GM12878 (cell line): ENCODE measurements at regions not wholly inside any gene's neighbourhood (a gene's known extent, or its start where the extent isn't known, plus 50 kb on each side); places are given as distances from the start of the nearest gene placed in this dataset.

Experiments
- ATAC-seq: fragments of 200-7000 bp; cut with Tn5 transposase; 3 replicates; pipeline ENCODE4 v1.9.1; 2020; ENCODE audit warnings: mild to moderate bottlenecking, moderate library complexity
- BruUV-seq: library from RNA; stranded (reverse); fragments of 400-500 nt; replicated peaks from 2 replicates; lab custom pipeline; 2021; lab: Mats Ljungman, UMichigan
- CTCF ChIA-PET: fragments of 300-600 bp; sonication (Branson Sonifier 250); formaldehyde crosslinking; extraction: SDS; loops from one replicate; lab custom pipeline; 2021; ENCODE audit warnings: inconsistent platforms; lab: Yijun Ruan, JAX
- POLR2A ChIA-PET: fragments of 350-600 bp; formaldehyde crosslinking; extraction: SDS; loops from one replicate; lab custom pipeline; 2021; ENCODE audit warnings: inconsistent platforms; lab: Charles Lee
- RAD21 ChIA-PET: fragments of 300-600 bp; sonication (Branson Sonifier 250); formaldehyde crosslinking; loops from one replicate; lab custom pipeline; 2023; ENCODE audit warnings: antibody characterized with exemption; ENCODE audit not compliant: unreplicated experiment; lab: Charles Lee
- SMC1A ChIA-PET: fragments of 300-600 bp; sonication (Branson Sonifier 250); formaldehyde crosslinking; loops from one replicate; lab custom pipeline; 2023; ENCODE audit not compliant: unreplicated experiment, uncharacterized antibody; lab: Charles Lee
- DNase-seq: peaks from one replicate; pipeline ENCODE4 v3.0.0-alpha.2; 2011; ENCODE audit warnings: low read depth, low spot score
- FAIRE-seq: peaks from 3 replicates; lab custom pipeline; 2011; peaks lifted over from hg19 to GRCh38; lab: Jason Lieb, UNC
- H2AFZ ChIP-seq: 2 replicates; pipeline ENCODE4 v1.6.0; 2011; ENCODE audit warnings: low read depth, low read length, control low read depth; ENCODE audit not compliant: control insufficient read depth
- H3K27ac ChIP-seq: 2 replicates; pipeline ENCODE4 v1.5.1; 2011; ENCODE audit warnings: control low read depth; ENCODE audit not compliant: control insufficient read depth, insufficient read depth
- H3K27me3 ChIP-seq, 2 experiments: replicated peaks in 1 of 2; 2 replicates each; pipeline versions ENCODE4 v1.6.0 to v1.6.1; 2011; ENCODE audit warnings: low read length in 1 of 2; ENCODE audit not compliant: control insufficient read depth in 2 of 2, insufficient read depth in 2 of 2
- H3K36me3 ChIP-seq, 2 experiments: 2 replicates each; pipeline ENCODE4 v1.5.1; 2011; ENCODE audit warnings: low read length in 1 of 2; ENCODE audit not compliant: control insufficient read depth in 2 of 2, insufficient read depth in 2 of 2
- H3K4me1 ChIP-seq: 2 replicates; pipeline ENCODE4 v1.6.1; 2011; ENCODE audit warnings: mild to moderate bottlenecking, low read length, moderate library complexity, mixed read lengths; ENCODE audit not compliant: control insufficient read depth, insufficient read depth
- H3K4me2 ChIP-seq: 2 replicates; pipeline ENCODE4 v1.6.0; 2011; ENCODE audit warnings: control low read depth; ENCODE audit not compliant: control insufficient read depth, insufficient read depth
- H3K4me3 ChIP-seq: fragments of 200-600 bp; sonication (generic); 2 replicates; pipeline ENCODE4 v1.5.1; 2016
- H3K79me2 ChIP-seq: 2 replicates; pipeline ENCODE4 v1.6.0; 2011; ENCODE audit warnings: low read length; ENCODE audit not compliant: control insufficient read depth, insufficient read depth
- H3K9ac ChIP-seq: 2 replicates; pipeline ENCODE4 v1.8.0; 2011; ENCODE audit warnings: low read length, control low read depth, mixed read lengths; ENCODE audit not compliant: control insufficient read depth, insufficient read depth
- H3K9me3 ChIP-seq: replicated peaks from 3 replicates; pipeline ENCODE4 v1.5.1; 2011; ENCODE audit warnings: mild to moderate bottlenecking, low read length; ENCODE audit not compliant: control insufficient read depth, insufficient read depth
- H4K20me1 ChIP-seq: 2 replicates; pipeline ENCODE4 v1.6.0; 2011; ENCODE audit not compliant: control insufficient read depth, insufficient read depth
- ASH2L ChIP-seq: fragments of 300-600, 200-600 bp; sonication (generic); IDR thresholded peaks from 2 replicates; pipeline ENCODE4 v1.6.1; 2017; ENCODE audit warnings: low read depth, mild to moderate bottlenecking, borderline replicate concordance
- BCL11A ChIP-seq: IDR thresholded peaks from 2 replicates; pipeline ENCODE4 v1.6.1; 2011; ENCODE audit warnings: low read depth, low read length
- BRCA1 ChIP-seq: IDR thresholded peaks from 2 replicates; pipeline ENCODE4 v1.6.1; 2011; ENCODE audit warnings: low read depth, low read length, improper control_type of control experiment
- EP300 ChIP-seq, 2 experiments: fragments of 150-350 bp in 1 of 2; IDR thresholded peaks; 2 replicates each; pipeline ENCODE4 v1.6.1; 2011 to 2012; ENCODE audit warnings: low read depth in 2 of 2, low read length in 2 of 2, borderline replicate concordance in 1 of 2, improper control_type of control experiment in 1 of 2, inconsistent platforms in 1 of 2; ENCODE audit not compliant: control insufficient read depth in 1 of 2
- FOS ChIP-seq: IDR thresholded peaks from 3 replicates; pipeline ENCODE4 v1.6.1; 2011; ENCODE audit warnings: borderline replicate concordance; ENCODE audit not compliant: insufficient read length; ENCODE audit errors: extremely low read depth
- MXI1 ChIP-seq: fragments of 150-350 bp; IDR thresholded peaks from 2 replicates; pipeline ENCODE4 v1.6.1; 2011; ENCODE audit warnings: low read depth, mild to moderate bottlenecking, inconsistent platforms, low read length, improper control_type of control experiment
- NFXL1 ChIP-seq: fragments of 450-650 bp; IDR thresholded peaks from 2 replicates; pipeline ENCODE4 v1.6.1; 2017; ENCODE audit warnings: antibody characterized with exemption, mild to moderate bottlenecking, borderline replicate concordance
- NFYA ChIP-seq: IDR thresholded peaks from 2 replicates; pipeline ENCODE4 v1.6.1; 2011; ENCODE audit warnings: low read depth, mild to moderate bottlenecking, low read length, improper control_type of control experiment, borderline replicate concordance
- NFYB ChIP-seq: IDR thresholded peaks from 2 replicates; pipeline ENCODE4 v1.6.1; 2011; ENCODE audit warnings: low read depth, mild to moderate bottlenecking, low read length, improper control_type of control experiment, moderate library complexity; ENCODE audit not compliant: insufficient read depth
- NR2C1 ChIP-seq: fragments of 450-650 bp; IDR thresholded peaks from 2 replicates; pipeline ENCODE4 v1.6.1; 2017; ENCODE audit warnings: antibody characterized with exemption, mild to moderate bottlenecking, moderate library complexity
- POLR2AphosphoS2 ChIP-seq: IDR thresholded peaks from 2 replicates; pipeline ENCODE4 v1.6.1; 2011; ENCODE audit warnings: low read depth, mild to moderate bottlenecking, low read length, improper control_type of control experiment, moderate library complexity
- SUZ12 ChIP-seq: fragments of 200-600 bp; sonication (generic); IDR thresholded peaks from one replicate; pipeline ENCODE4 v1.6.1; 2018; ENCODE audit warnings: antibody characterized with exemption, mild to moderate bottlenecking; ENCODE audit not compliant: unreplicated experiment
- TBL1XR1 ChIP-seq: IDR thresholded peaks from 2 replicates; pipeline ENCODE4 v1.6.1; 2012; ENCODE audit warnings: low read depth, low read length, improper control_type of control experiment
- YY1 ChIP-seq: IDR thresholded peaks from 2 replicates; pipeline ENCODE4 v1.6.1; 2011; ENCODE audit warnings: low read depth, mild to moderate bottlenecking, low read length
- ZNF274 ChIP-seq: IDR thresholded peaks from one replicate; pipeline ENCODE4 v1.8.0; 2011; ENCODE audit not compliant: insufficient read length, insufficient read depth
- WGBS: methylation state at CpG from one replicate; pipeline ENCODE4 v1.1.6; 2016; ENCODE audit warnings: low lambda C conversion rate; ENCODE audit not compliant: insufficient replicate concordance, insufficient coverage; ENCODE audit errors: missing lambda C conversion rate; 5-methylcytosine and 5-hydroxymethylcytosine counted together
- in situ Hi-C: fragments of 300-500 bp; cut with MboI; formaldehyde crosslinking; loops from 9 replicates; pipeline ENCODE4 v1.14.3; 2018; ENCODE audit warnings: mixed read lengths
- intact Hi-C: fragments of 100-400 bp; cut with micrococcal nuclease; formaldehyde crosslinking; loops from one replicate; pipeline ENCODE4 v1.14.2; 2022; ENCODE audit not compliant: unreplicated experiment
- TF ChIP-seq, protein P1 (sequence below): fragments of 450-650 bp; IDR thresholded peaks from 2 replicates; pipeline ENCODE4 v1.6.1; 2017; ENCODE audit warnings: borderline replicate concordance
- TF ChIP-seq, protein P2 (sequence below): IDR thresholded peaks from 2 replicates; pipeline ENCODE4 v1.6.1; 2011; ENCODE audit warnings: low read depth, low read length, improper control_type of control experiment, borderline replicate concordance

DNA sequence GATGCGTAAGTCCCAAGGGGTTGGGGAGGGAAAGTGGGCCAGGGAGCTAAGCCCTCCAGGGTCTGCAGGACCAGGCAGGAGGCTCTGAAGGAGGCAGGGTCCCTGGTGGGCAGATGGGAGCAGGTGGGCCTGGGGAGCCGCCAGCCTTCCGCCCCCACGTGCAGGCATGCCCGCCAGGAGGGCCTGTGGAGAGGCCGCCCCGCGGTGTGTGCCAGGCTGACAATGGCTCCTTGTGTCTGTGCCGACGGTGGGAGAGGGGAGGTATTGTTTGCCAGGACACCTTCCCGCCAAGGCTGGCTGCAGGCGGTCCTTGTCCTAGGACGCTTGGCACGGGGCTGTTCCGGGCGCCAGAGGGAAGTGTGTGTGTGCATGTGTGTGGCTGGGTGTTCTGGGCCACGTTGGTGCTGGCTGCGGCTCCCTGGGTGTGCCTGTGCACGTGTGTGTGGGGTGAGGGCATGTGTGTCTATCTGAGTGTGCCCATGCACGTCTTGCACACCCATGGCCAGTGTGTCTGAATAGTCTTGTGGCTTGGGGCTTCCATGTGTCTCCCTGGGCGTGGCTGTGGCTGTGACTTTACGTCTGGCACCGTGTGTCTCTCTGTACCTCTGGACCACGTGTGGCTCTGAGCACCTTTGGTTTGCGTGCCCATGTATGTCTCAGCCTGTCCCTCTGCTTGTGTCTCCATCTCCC lies 153.0 kb downstream of the CEBPB start:
- in situ Hi-C loops: no loop called here

More for the DNA sequence above, 153.0 kb downstream of the CEBPB start:
- intact Hi-C loops: no loop called here
- TF ChIP-seq FOS: no peak
- TF ChIP-seq, protein P1, sequence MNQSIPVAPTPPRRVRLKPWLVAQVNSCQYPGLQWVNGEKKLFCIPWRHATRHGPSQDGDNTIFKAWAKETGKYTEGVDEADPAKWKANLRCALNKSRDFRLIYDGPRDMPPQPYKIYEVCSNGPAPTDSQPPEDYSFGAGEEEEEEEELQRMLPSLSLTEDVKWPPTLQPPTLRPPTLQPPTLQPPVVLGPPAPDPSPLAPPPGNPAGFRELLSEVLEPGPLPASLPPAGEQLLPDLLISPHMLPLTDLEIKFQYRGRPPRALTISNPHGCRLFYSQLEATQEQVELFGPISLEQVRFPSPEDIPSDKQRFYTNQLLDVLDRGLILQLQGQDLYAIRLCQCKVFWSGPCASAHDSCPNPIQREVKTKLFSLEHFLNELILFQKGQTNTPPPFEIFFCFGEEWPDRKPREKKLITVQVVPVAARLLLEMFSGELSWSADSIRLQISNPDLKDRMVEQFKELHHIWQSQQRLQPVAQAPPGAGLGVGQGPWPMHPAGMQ: no peak
- no peak for TF ChIP-seq MXI1
- TF ChIP-seq BCL11A: no peak
- TF ChIP-seq ASH2L: no peak
- no peak for TF ChIP-seq SUZ12
- no peak for TF ChIP-seq NFXL1
- TF ChIP-seq, protein P2, sequence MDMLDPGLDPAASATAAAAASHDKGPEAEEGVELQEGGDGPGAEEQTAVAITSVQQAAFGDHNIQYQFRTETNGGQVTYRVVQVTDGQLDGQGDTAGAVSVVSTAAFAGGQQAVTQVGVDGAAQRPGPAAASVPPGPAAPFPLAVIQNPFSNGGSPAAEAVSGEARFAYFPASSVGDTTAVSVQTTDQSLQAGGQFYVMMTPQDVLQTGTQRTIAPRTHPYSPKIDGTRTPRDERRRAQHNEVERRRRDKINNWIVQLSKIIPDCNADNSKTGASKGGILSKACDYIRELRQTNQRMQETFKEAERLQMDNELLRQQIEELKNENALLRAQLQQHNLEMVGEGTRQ: no peak
- TF ChIP-seq BRCA1: no peak
- TF ChIP-seq NR2C1: no peak
- no peak for TF ChIP-seq NFYA
- TF ChIP-seq NFYB: no peak
- no peak for TF ChIP-seq ZNF274
- no peak for TF ChIP-seq EP300 (IDR thresholded peaks at IDR 0.05; ENCODE audit: borderline replicate concordance in 1 of 2, control insufficient read depth in 1 of 2, low read depth in 2 of 2, low read length in 2 of 2)
- TF ChIP-seq TBL1XR1: no peak
- TF ChIP-seq YY1: no peak
- no peak for TF ChIP-seq POLR2AphosphoS2
- TF ChIP-seq, all 136 proteins: peak for 0
- Histone ChIP-seq H3K27ac (no peak overlapping the region), H3K36me3 (no peaks in the 10 kb centered on the region), H3K4me2 (no peak overlapping the region), H3K79me2 (no peaks in the 10 kb centered on the region), H3K4me3 (no peak overlapping the region), H3K9me3 (no peaks in the 10 kb centered on the region), H3K4me1 (peaks cover 56% of the 10 kb centered on the region), H4K20me1 (no peaks in the 10 kb centered on the region), H2AFZ (no peak overlapping the region), H3K9ac (no peak overlapping the region), H3K27me3 (no peaks in the 10 kb centered on the region)
- ATAC-seq: no peak
- DNase-seq: no peak
- SMC1A ChIA-PET: no interaction called here
- no peak for FAIRE-seq
- CTCF ChIA-PET: no interaction called here
- WGBS: 86% methylated on average over 25 of the region's 25 CpGs
- no TSS peak for BruUV-seq
- RAD21 ChIA-PET: no interaction called here
- POLR2A ChIA-PET: no interaction called here
